ENCODE measurements at regions not wholly inside any gene's neighbourhood (a gene's known extent, or its start where the extent isn't known, plus 50 kb on each side); places are given as distances from the start of the nearest gene placed in this dataset.

- DNase-seq (ENCODE audit: low spot score) = no peak
Measured at GRCh38 chr6:114430534-114431124, 87.8 kb upstream of the HS3ST5 start.

GRCh38 chr6:114428341-114428740 lies 85.5 kb upstream of the HS3ST5 start:
- no peak for DNase-seq (ENCODE audit: low spot score)

GRCh38 chr6:114421199-114421598 lies 78.4 kb upstream of the HS3ST5 start:
- no peak for DNase-seq (ENCODE audit: low spot score)

GRCh38 chr6:114419175-114419574 lies 76.4 kb upstream of the HS3ST5 start:
- no peak for DNase-seq (ENCODE audit: low spot score)

- DNase-seq (ENCODE audit: low spot score) = no peak
Measured at GRCh38 chr6:114418304-114418972, 75.6 kb upstream of the HS3ST5 start.

GRCh38 chr6:114407426-114408035 lies 64.7 kb upstream of the HS3ST5 start:
- no peak for DNase-seq (ENCODE audit: low spot score)

- no peak for DNase-seq (ENCODE audit: low spot score)
Measured at GRCh38 chr6:114404339-114404955, 61.6 kb upstream of the HS3ST5 start.

GRCh38 chr6:114403858-114404257 lies 61.0 kb upstream of the HS3ST5 start:
- no peak for DNase-seq (ENCODE audit: low spot score)

GRCh38 chr6:114398481-114398880 lies 55.7 kb upstream of the HS3ST5 start:
- DNase-seq (ENCODE audit: low spot score) = no peak

Measured in HuH-7.5 (cell line).